DND-41 (cell line): ENCODE measurements at regions not wholly inside any gene's neighbourhood (a gene's known extent, or its start where the extent isn't known, plus 50 kb on each side); places are given as distances from the start of the nearest gene placed in this dataset.

Experiments used
- ATAC-seq: fragments of 200-7000 bp; cut with Tn5 transposase; 3 replicates; pipeline ENCODE4 v1.9.1; 2021; ENCODE audit warnings: low read depth; ENCODE audit not compliant: insufficient read depth
- DNase-seq: peaks from one replicate; pipeline ENCODE4 v3.0.0-alpha.2; 2020
- H2AFZ ChIP-seq: 2 replicates; pipeline ENCODE4 v1.6.0; 2012; ENCODE audit warnings: low read depth, low read length
- H3K27ac ChIP-seq: 2 replicates; pipeline ENCODE4 v1.5.1; 2012; ENCODE audit warnings: low read length, inconsistent platforms
- H3K27me3 ChIP-seq: fragments of 200-600 bp; sonication (generic); 2 replicates; pipeline ENCODE4 v1.6.0; 2012; ENCODE audit warnings: low read length, mild to moderate bottlenecking, inconsistent platforms; ENCODE audit not compliant: insufficient read depth, poor library complexity
- H3K36me3 ChIP-seq: 2 replicates; pipeline ENCODE4 v1.5.1; 2012; ENCODE audit warnings: low read length, inconsistent platforms; ENCODE audit not compliant: insufficient read depth
- H3K4me1 ChIP-seq: 2 replicates; pipeline ENCODE4 v1.5.1; 2012; ENCODE audit warnings: mild to moderate bottlenecking, low read length; ENCODE audit not compliant: insufficient read depth
- H3K4me2 ChIP-seq: 2 replicates; pipeline ENCODE4 v1.6.0; 2012; ENCODE audit warnings: mild to moderate bottlenecking, moderate library complexity, low read length, inconsistent platforms; ENCODE audit not compliant: insufficient read depth
- H3K4me3 ChIP-seq, 2 experiments: fragments of 200-600 bp in 1 of 2; shearing (Covaris generic) in 1 of 2; 2 replicates each; pipeline ENCODE4 v1.5.1; 2012 to 2016; ENCODE audit warnings: inconsistent platforms in 2 of 2, low read length in 2 of 2, mild to moderate bottlenecking in 2 of 2, low read depth in 1 of 2, moderate library complexity in 1 of 2
- H3K79me2 ChIP-seq: 2 replicates; pipeline ENCODE4 v1.6.0; 2012; ENCODE audit warnings: low read length, inconsistent platforms; ENCODE audit not compliant: insufficient read depth
- H3K9ac ChIP-seq: 2 replicates; pipeline ENCODE4 v1.6.0; 2012; ENCODE audit warnings: low read depth, mild to moderate bottlenecking, inconsistent platforms, low read length, moderate library complexity
- H3K9me3 ChIP-seq: 2 replicates; pipeline ENCODE4 v1.5.1; 2012; ENCODE audit warnings: low read length, moderate library complexity, mild to moderate bottlenecking, inconsistent platforms; ENCODE audit not compliant: insufficient read depth, severe bottlenecking
- H4K20me1 ChIP-seq: 2 replicates; pipeline ENCODE4 v1.6.0; 2012; ENCODE audit warnings: low read length; ENCODE audit not compliant: insufficient read depth
- CTCF ChIP-seq: IDR thresholded peaks from 2 replicates; pipeline ENCODE4 v1.5.1; 2012; ENCODE audit warnings: borderline replicate concordance, low read length, moderate library complexity, mild to moderate bottlenecking; ENCODE audit not compliant: poor library complexity, severe bottlenecking; ENCODE audit errors: extremely low read depth
- EZH2 ChIP-seq: IDR thresholded peaks from 3 replicates; pipeline ENCODE4 v1.6.1; 2012; ENCODE audit warnings: borderline replicate concordance, low read depth, mild to moderate bottlenecking, moderate library complexity, low read length, inconsistent platforms; ENCODE audit not compliant: severe bottlenecking

GRCh38 chr6:115854866-115855665 lies 205.6 kb downstream of the FRK start:
- H3K9ac ChIP-seq: no peak overlapping the region
- ATAC-seq (no peak), DNase-seq (no peak)
- no peaks in the 10 kb centered on the region for H4K20me1 ChIP-seq
- H3K79me2 ChIP-seq: no peaks in the 10 kb centered on the region
- H3K4me3 ChIP-seq: no peak overlapping the region
- no peaks in the 10 kb centered on the region for H3K27me3 ChIP-seq
- TF ChIP-seq CTCF (no peak), EZH2 (no peak)
- H3K4me1 ChIP-seq: no peaks in the 10 kb centered on the region
- H3K4me2 ChIP-seq: no peak overlapping the region
- no peak overlapping the region for H2AFZ ChIP-seq
- no peak overlapping the region for H3K27ac ChIP-seq
- H3K9me3 ChIP-seq: peaks cover 3% of the 10 kb centered on the region
- H3K36me3 ChIP-seq: no peaks in the 10 kb centered on the region

GRCh38 chr6:115847671-115848070 lies 213.0 kb downstream of the FRK start:
- no peaks in the 10 kb centered on the region for H3K4me1 ChIP-seq
- H3K27ac ChIP-seq: no peak overlapping the region
- TF ChIP-seq CTCF: no peak
- TF ChIP-seq EZH2: no peak
- H3K4me3 ChIP-seq: no peak overlapping the region
- no peaks in the 10 kb centered on the region for H3K9me3 ChIP-seq
- H4K20me1 ChIP-seq: no peaks in the 10 kb centered on the region
- H3K27me3 ChIP-seq: no peaks in the 10 kb centered on the region
- no peak overlapping the region for H3K4me2 ChIP-seq
- no peaks in the 10 kb centered on the region for H3K36me3 ChIP-seq
- no peak overlapping the region for H3K9ac ChIP-seq
- DNase-seq (no peak), ATAC-seq (no peak)
- H2AFZ ChIP-seq: no peak overlapping the region
- H3K79me2 ChIP-seq: no peaks in the 10 kb centered on the region

GRCh38 chr6:115843945-115844344 lies 216.7 kb downstream of the FRK start:
- no peak for TF ChIP-seq EZH2
- TF ChIP-seq CTCF: no peak
- no peaks in the 10 kb centered on the region for H3K9me3 ChIP-seq
- H3K4me1 ChIP-seq: no peaks in the 10 kb centered on the region
- DNase-seq (no peak), ATAC-seq (no peak)
- H3K4me2 ChIP-seq: no peak overlapping the region
- H2AFZ ChIP-seq: no peak overlapping the region
- no peaks in the 10 kb centered on the region for H3K79me2 ChIP-seq
- no peak overlapping the region for H3K27ac ChIP-seq
- H3K9ac ChIP-seq: no peak overlapping the region
- no peaks in the 10 kb centered on the region for H4K20me1 ChIP-seq
- H3K4me3 ChIP-seq: no peak overlapping the region
- no peaks in the 10 kb centered on the region for H3K36me3 ChIP-seq
- H3K27me3 ChIP-seq: no peaks in the 10 kb centered on the region
